ENCODE measurements at regions not wholly inside any gene's neighbourhood (a gene's known extent, or its start where the extent isn't known, plus 50 kb on each side); places are given as distances from the start of the nearest gene placed in this dataset.
"Not testable (repeated sequence)": the region's sequence is repeated elsewhere in the genome, so short reads cannot be mapped to it uniquely, and the experiment has no call there.

- no peaks in the 10 kb centered on the region for H3K36me3 ChIP-seq
- no peak overlapping the region for H3K27ac ChIP-seq
- DNase-seq (ENCODE audit: low spot score) = no peak
- H3K4me3 ChIP-seq = no peak overlapping the region
- no peak for ATAC-seq (ENCODE audit: insufficient number of reproducible peaks, low FRiP score, low read depth)
- TF ChIP-seq CTCF (IDR thresholded peaks at IDR 0.05) = no peak
- H3K27me3 ChIP-seq (replicated peaks; ENCODE audit: insufficient read depth) = no peaks in the 10 kb centered on the region
- H3K9me3 ChIP-seq = no peaks in the 10 kb centered on the region
- peaks cover 0 to 15% of the 10 kb centered on the region in 2 donors for H3K4me1 ChIP-seq (ENCODE audit: control insufficient read depth in 1 of 2, low read depth in 2 of 2)
Measured at GRCh38 chr7:69377191-69377590, 221.1 kb upstream of the AUTS2 start.

GRCh38 chr7:69388452-69389137 lies 209.7 kb upstream of the AUTS2 start:
- DNase-seq (ENCODE audit: low spot score) (no peak), ATAC-seq (ENCODE audit: insufficient number of reproducible peaks, low FRiP score, low read depth) (no peak)
- Histone ChIP-seq H3K4me3 (no peak overlapping the region), H3K36me3 (no peaks in the 10 kb centered on the region), H3K27ac (no peak overlapping the region), H3K4me1 (ENCODE audit: control insufficient read depth in 1 of 2, low read depth in 2 of 2) (no peaks in the 10 kb centered on the region), H3K27me3 (replicated peaks; ENCODE audit: insufficient read depth) (no peaks in the 10 kb centered on the region), H3K9me3 (no peaks in the 10 kb centered on the region)
- no peak for TF ChIP-seq CTCF (IDR thresholded peaks at IDR 0.05)

GRCh38 chr7:69389216-69389615 lies 209.1 kb upstream of the AUTS2 start:
- H3K27ac ChIP-seq = no peak overlapping the region
- no peak overlapping the region for H3K4me3 ChIP-seq
- no peaks in the 10 kb centered on the region for H3K9me3 ChIP-seq
- no peaks in the 10 kb centered on the region for H3K4me1 ChIP-seq (ENCODE audit: control insufficient read depth in 1 of 2, low read depth in 2 of 2)
- H3K36me3 ChIP-seq = no peaks in the 10 kb centered on the region
- no peak for TF ChIP-seq CTCF (IDR thresholded peaks at IDR 0.05)
- DNase-seq (ENCODE audit: low spot score) (no peak), ATAC-seq (ENCODE audit: insufficient number of reproducible peaks, low FRiP score, low read depth) (no peak)
- H3K27me3 ChIP-seq (replicated peaks; ENCODE audit: insufficient read depth) = no peaks in the 10 kb centered on the region

- not testable (repeated sequence) for H3K27ac ChIP-seq; H3K27me3 ChIP-seq (replicated peaks; ENCODE audit: insufficient read depth); H3K4me3 ChIP-seq; H3K4me1 ChIP-seq (ENCODE audit: control insufficient read depth in 1 of 2, low read depth in 2 of 2); H3K9me3 ChIP-seq; DNase-seq (ENCODE audit: low spot score); H3K36me3 ChIP-seq; ATAC-seq (ENCODE audit: insufficient number of reproducible peaks, low FRiP score, low read depth)
Measured at GRCh38 chr7:69393912-69394311, 204.4 kb upstream of the AUTS2 start.

- H3K4me3 ChIP-seq = no peak overlapping the region
- no peaks in the 10 kb centered on the region for H3K4me1 ChIP-seq (ENCODE audit: control insufficient read depth in 1 of 2, low read depth in 2 of 2)
- no peaks in the 10 kb centered on the region for H3K36me3 ChIP-seq
- no peak overlapping the region for H3K27ac ChIP-seq
- TF ChIP-seq CTCF (IDR thresholded peaks at IDR 0.05) = no peak
- ATAC-seq (ENCODE audit: insufficient number of reproducible peaks, low FRiP score, low read depth) (no peak), DNase-seq (ENCODE audit: low spot score) (no peak)
- no peaks in the 10 kb centered on the region for H3K9me3 ChIP-seq
- H3K27me3 ChIP-seq (replicated peaks; ENCODE audit: insufficient read depth) = no peaks in the 10 kb centered on the region
Measured at GRCh38 chr7:69395061-69395714, 203.1 kb upstream of the AUTS2 start.
